NCI-H82 (cell line): ENCODE measurements at regions not wholly inside any gene's neighbourhood (a gene's known extent, or its start where the extent isn't known, plus 50 kb on each side); places are given as distances from the start of the nearest gene placed in this dataset.

Experiments
- DNase-seq: peaks from one replicate; lab custom pipeline; 2025; lab: John Stamatoyannopoulos, UW

GRCh38 chr2:158006961-158007719, 94.5 kb upstream of the UPP2 start:
- no peak for DNase-seq

- no peak for DNase-seq
These were observed 97.4 kb upstream of the UPP2 start for GRCh38 chr2:158004126-158004764.

GRCh38 chr2:158002079-158002478, 99.6 kb upstream of the UPP2 start:
- no peak for DNase-seq

DNA sequence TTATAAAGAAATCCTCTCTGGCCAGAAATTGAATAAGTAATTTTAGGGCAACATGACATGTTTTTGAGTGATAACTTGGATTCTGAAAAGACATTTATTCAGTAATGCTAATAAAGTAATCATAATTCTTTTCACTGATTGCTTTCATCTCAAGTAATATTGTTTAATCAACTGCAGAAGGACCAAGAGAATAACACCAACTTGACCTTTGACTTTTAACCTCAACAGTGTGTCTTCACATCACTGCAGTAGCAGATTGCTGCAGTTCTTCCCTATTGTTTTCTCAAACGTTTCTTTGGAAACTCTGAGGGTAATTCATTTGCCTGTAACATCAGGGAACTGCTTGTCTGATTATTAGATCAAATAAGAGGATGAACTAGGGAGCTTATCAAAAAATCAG, 104.9 kb upstream of the UPP2 start:
- no peak for DNase-seq

- no peak for DNase-seq
These were observed 106.6 kb upstream of the UPP2 start for GRCh38 chr2:157995117-157995516.

- no peak for DNase-seq
These were observed 109.7 kb upstream of the UPP2 start for GRCh38 chr2:157991932-157992331.

DNA sequence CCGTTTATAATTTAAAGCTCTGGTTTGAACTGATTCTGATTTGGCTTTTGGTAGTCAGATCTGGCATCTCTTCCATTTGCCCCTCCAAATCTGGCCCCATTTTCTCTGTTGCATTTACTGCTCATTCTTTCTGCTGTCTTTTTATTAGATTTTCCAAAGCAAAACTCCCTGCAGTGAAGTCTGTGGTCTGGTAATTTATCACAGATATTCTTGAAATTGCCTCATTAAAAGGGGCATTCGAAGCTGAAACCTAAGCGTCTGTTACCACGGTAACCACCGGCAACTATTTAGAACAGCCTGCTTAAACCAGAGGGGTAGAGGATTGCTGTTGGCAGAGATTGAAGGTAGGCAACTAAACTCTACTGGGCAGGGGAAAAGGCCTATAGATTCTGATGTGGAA, 111.5 kb upstream of the UPP2 start:
- no peak for DNase-seq

DNA sequence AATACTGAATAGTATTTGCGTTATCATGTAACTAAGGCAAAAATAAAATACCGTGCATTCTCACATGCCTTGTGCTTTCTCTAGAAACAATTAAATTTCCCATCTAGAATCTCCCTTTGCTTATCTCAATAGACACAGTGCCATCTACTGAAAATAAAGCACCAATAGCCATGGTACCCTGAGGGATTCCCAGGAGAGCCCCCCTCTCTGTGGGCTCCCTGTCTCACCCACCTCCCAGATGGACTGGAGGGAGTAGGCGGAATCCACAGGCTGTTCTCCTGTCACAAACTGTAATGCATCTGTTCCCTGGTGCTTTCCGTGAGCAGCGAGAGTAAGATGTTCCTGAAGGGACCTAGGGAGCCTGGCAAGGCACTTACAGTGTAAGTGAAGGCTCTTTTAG, 112.4 kb upstream of the UPP2 start:
- peak; percentile 25 for DNase-seq

GRCh38 chr2:157986761-157987160, 110.6 kb upstream of the ACVR1 start:
- DNase-seq, result no peak

- no peak for DNase-seq
These were observed 108.7 kb upstream of the ACVR1 start for GRCh38 chr2:157984866-157985265.

DNA sequence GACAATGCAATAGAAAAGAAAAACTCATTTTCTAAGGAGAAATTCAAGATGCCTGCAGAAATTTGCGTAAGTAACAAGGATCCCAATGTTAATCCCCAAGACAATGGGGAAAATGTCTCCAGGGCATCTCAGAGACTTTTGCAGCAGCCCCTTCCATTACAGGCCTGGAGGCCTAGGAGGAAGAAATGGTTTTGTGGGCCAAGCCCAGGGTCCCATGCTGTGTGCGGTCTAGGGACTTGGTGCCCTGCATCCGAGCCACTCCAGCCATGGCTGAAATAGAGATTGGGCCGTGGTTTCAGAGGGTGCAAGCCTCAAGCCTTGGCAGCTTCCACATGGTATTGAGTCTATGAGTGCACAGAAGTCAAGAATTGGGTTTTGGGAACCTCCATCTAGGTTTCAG, 103.9 kb upstream of the ACVR1 start:
- DNase-seq, result no peak

GRCh38 chr2:157971702-157972101, 95.6 kb upstream of the ACVR1 start:
- no peak for DNase-seq

- no peak for DNase-seq
These were observed 91.7 kb upstream of the ACVR1 start for GRCh38 chr2:157967856-157968255.

DNA sequence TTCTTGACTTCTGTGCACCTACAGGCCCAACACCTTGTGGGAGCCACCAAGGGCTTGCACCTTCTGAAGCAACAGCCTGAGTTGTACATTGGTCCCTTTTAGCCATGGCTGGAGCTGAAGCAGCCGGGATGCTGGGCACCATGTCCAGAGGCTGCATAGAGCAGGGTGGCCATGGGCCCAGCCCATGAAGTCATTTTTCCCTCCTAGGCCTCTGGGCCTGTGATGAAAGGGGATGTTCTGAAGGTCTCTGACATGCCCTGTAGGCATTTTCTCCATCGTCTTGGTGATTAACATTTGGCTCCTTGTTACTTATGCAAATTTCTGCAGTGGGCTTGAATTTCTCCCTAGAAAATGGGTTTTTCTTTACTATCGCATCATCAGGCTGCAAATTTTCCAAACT, 83.1 kb upstream of the ACVR1 start:
- no peak for DNase-seq

GRCh38 chr2:157957596-157957995, 81.5 kb upstream of the ACVR1 start:
- no peak for DNase-seq

GRCh38 chr2:157952558-157952957, 76.4 kb upstream of the ACVR1 start:
- no peak for DNase-seq

- DNase-seq, result no peak
These were observed 72.7 kb upstream of the ACVR1 start for GRCh38 chr2:157948856-157949255.

GRCh38 chr2:157946919-157947557, 70.9 kb upstream of the ACVR1 start:
- no peak for DNase-seq

- no peak for DNase-seq
These were observed 63.9 kb upstream of the ACVR1 start for GRCh38 chr2:157940024-157940423.

DNA sequence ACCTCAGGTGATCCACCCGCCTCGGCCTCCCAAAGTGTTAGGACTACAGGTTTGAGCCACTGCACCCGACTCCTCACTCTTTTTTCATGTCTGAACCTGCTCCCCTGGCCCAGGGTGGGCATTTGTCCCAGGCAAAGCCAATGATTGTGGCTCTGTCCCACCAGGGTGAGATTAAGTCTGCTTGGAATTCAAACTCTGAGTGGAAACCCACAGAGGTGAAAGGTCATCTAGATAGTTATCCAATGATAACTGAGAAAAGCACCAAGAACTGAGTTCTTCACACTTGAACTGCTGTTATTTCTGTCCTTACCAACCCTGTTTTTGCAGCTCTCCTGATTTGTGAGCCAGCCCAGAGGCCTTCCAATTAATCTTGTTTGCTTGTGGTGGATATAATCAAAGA, 62.4 kb upstream of the ACVR1 start:
- no peak for DNase-seq

- DNase-seq, result no peak
These were observed 60.3 kb upstream of the ACVR1 start for GRCh38 chr2:157936406-157936805.

GRCh38 chr2:157935378-157935906, 59.3 kb upstream of the ACVR1 start:
- no peak for DNase-seq
